Mammary epithelial cell (primary cell): ENCODE measurements at regions not wholly inside any gene's neighbourhood (a gene's known extent, or its start where the extent isn't known, plus 50 kb on each side); places are given as distances from the start of the nearest gene placed in this dataset.

Experiments
- CTCF ChIP-seq, 2 donors: IDR thresholded peaks in 1 of 2; conservative IDR thresholded peaks in 1 of 2; 2 replicates each; pipeline ENCODE4 v1.5.1; 2011 to 2012; ENCODE audit warnings: inconsistent platforms in 2 of 2, low read length in 2 of 2, mild to moderate bottlenecking in 2 of 2, control low read depth in 1 of 2, low read depth in 1 of 2; ENCODE audit not compliant: insufficient read depth in 1 of 2; ENCODE audit errors: extremely low read depth in 1 of 2
- EZH2 ChIP-seq: IDR thresholded peaks from 2 replicates; pipeline ENCODE4 v1.6.1; 2012; ENCODE audit warnings: low read length, inconsistent platforms, borderline replicate concordance

GRCh38 chrX:45845142-45845541 lies 644.5 kb upstream of the DIPK2B start:
- TF ChIP-seq CTCF (conservative IDR thresholded peaks at IDR 0.05 in 1 of 2, IDR thresholded peaks at IDR 0.05 in 1 of 2; ENCODE audit: extremely low read depth in 1 of 2, insufficient read depth in 1 of 2, low read depth in 1 of 2, low read length in 2 of 2), result no peak
- TF ChIP-seq EZH2, result no peak
